ENCODE measurements at regions not wholly inside any gene's neighbourhood (a gene's known extent, or its start where the extent isn't known, plus 50 kb on each side); places are given as distances from the start of the nearest gene placed in this dataset.

- no peak for DNase-seq (ENCODE audit: low spot score)
- peak overlapping the region; percentile 75 for H3K4me3 Mint-ChIP-seq (ENCODE audit: unreplicated experiment)
- no peak for TF ChIP-seq CTCF (IDR thresholded peaks at IDR 0.05; ENCODE audit: unreplicated experiment)
- H3K9me3 Mint-ChIP-seq (ENCODE audit: unreplicated experiment) = no peaks in the 10 kb centered on the region
- H3K4me1 Mint-ChIP-seq (ENCODE audit: unreplicated experiment) = peaks cover 6% of the 10 kb centered on the region
- peaks cover 31% of the 10 kb centered on the region for H3K36me3 Mint-ChIP-seq (ENCODE audit: low read depth, unreplicated experiment)
- H3K27ac Mint-ChIP-seq (ENCODE audit: unreplicated experiment) = no peak overlapping the region
- peaks cover 7% of the 10 kb centered on the region for H3K27me3 Mint-ChIP-seq (ENCODE audit: unreplicated experiment)
Observed at GRCh38 chr12:4852308-4852707, 57.4 kb upstream of the KCNA1 start.

- Mint-ChIP-seq H3K27ac (ENCODE audit: unreplicated experiment) (no peak overlapping the region), H3K9me3 (ENCODE audit: unreplicated experiment) (no peaks in the 10 kb centered on the region), H3K36me3 (ENCODE audit: low read depth, unreplicated experiment) (peaks cover 31% of the 10 kb centered on the region), H3K4me1 (ENCODE audit: unreplicated experiment) (peaks cover 9% of the 10 kb centered on the region), H3K27me3 (ENCODE audit: unreplicated experiment) (peaks cover 8% of the 10 kb centered on the region), H3K4me3 (ENCODE audit: unreplicated experiment) (no peak overlapping the region)
- no peak for TF ChIP-seq CTCF (IDR thresholded peaks at IDR 0.05; ENCODE audit: unreplicated experiment)
- DNase-seq (ENCODE audit: low spot score) = no peak
Observed at GRCh38 chr12:4852911-4853310, 56.8 kb upstream of the KCNA1 start.

- Mint-ChIP-seq H3K4me1 (ENCODE audit: unreplicated experiment) (peaks cover 12% of the 10 kb centered on the region), H3K9me3 (ENCODE audit: unreplicated experiment) (no peaks in the 10 kb centered on the region), H3K36me3 (ENCODE audit: low read depth, unreplicated experiment) (peaks cover 23% of the 10 kb centered on the region), H3K4me3 (ENCODE audit: unreplicated experiment) (no peak overlapping the region), H3K27me3 (ENCODE audit: unreplicated experiment) (peaks cover 17% of the 10 kb centered on the region), H3K27ac (ENCODE audit: unreplicated experiment) (no peak overlapping the region)
- DNase-seq (ENCODE audit: low spot score) = peak; percentile 72
- peak; percentile 82 for TF ChIP-seq CTCF (IDR thresholded peaks at IDR 0.05; ENCODE audit: unreplicated experiment)
Observed at GRCh38 chr12:4855121-4855924, 54.4 kb upstream of the KCNA1 start.

- Mint-ChIP-seq H3K27ac (ENCODE audit: unreplicated experiment) (no peak overlapping the region), H3K4me1 (ENCODE audit: unreplicated experiment) (peaks cover 12% of the 10 kb centered on the region), H3K27me3 (ENCODE audit: unreplicated experiment) (peaks cover 17% of the 10 kb centered on the region), H3K4me3 (ENCODE audit: unreplicated experiment) (no peak overlapping the region), H3K9me3 (ENCODE audit: unreplicated experiment) (no peaks in the 10 kb centered on the region), H3K36me3 (ENCODE audit: low read depth, unreplicated experiment) (peaks cover 13% of the 10 kb centered on the region)
- no peak for TF ChIP-seq CTCF (IDR thresholded peaks at IDR 0.05; ENCODE audit: unreplicated experiment)
- DNase-seq (ENCODE audit: low spot score) = no peak
Observed at GRCh38 chr12:4856596-4856995, 53.1 kb upstream of the KCNA1 start.

- peak; percentile 90 for TF ChIP-seq CTCF (IDR thresholded peaks at IDR 0.05; ENCODE audit: unreplicated experiment)
Observed at GRCh38 chr12:4857472-4858291, 52.0 kb upstream of the KCNA1 start.

More at GRCh38 chr12:4857472-4858291, 52.0 kb upstream of the KCNA1 start:
- peak; percentile 80 for DNase-seq (ENCODE audit: low spot score)
- H3K4me3 Mint-ChIP-seq (ENCODE audit: unreplicated experiment) = no peak overlapping the region
- no peak overlapping the region for H3K27ac Mint-ChIP-seq (ENCODE audit: unreplicated experiment)
- no peaks in the 10 kb centered on the region for H3K9me3 Mint-ChIP-seq (ENCODE audit: unreplicated experiment)
- H3K27me3 Mint-ChIP-seq (ENCODE audit: unreplicated experiment) = peaks cover 17% of the 10 kb centered on the region
- H3K4me1 Mint-ChIP-seq (ENCODE audit: unreplicated experiment) = peaks cover 12% of the 10 kb centered on the region
- H3K36me3 Mint-ChIP-seq (ENCODE audit: low read depth, unreplicated experiment) = peaks cover 2% of the 10 kb centered on the region

Data from endothelial cell (in vitro differentiated cells).